ENCODE measurements at regions not wholly inside any gene's neighbourhood (a gene's known extent, or its start where the extent isn't known, plus 50 kb on each side); places are given as distances from the start of the nearest gene placed in this dataset.

DNA sequence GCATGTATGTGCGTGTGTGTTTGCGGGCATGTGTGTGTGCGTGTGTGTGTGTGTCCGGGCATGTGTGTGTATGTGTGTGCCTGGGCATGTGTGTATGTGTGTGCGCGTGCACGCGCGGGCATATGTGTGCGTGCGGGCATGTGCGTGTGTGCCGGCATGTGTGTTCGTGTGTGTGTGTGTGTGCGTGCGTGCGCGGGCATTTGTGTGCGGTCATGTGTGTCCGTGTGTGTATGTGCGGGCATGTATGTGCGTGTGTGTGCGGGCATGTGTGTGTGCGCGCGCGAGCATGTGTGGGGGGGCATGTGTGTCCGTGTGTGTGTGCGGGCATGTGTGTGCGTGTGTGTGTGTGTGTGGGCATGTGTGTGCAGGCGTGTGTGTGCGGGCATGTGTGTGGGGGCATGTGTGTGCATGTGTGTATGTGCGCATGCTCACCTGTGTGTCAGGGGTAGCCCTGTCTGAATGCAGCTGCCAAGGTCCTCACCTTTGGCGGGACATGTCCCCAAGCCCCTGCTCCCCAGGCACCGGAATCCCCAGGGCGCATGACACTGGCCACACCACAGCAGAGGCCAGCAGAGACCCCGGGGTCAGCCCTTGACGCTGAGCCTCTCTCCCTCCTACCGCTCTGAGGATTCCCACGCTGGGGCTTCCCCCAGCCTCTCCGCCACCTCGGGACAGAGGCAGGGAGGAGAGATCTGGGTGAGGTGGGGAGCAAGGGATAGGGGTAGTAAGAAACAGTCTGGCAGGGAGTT is 109.5 kb upstream of the NCOR2 start:
- DNase-seq (ENCODE audit: low read depth, low spot score) (no peak), ATAC-seq (no peak), FAIRE-seq (no peak)
- BruUV-seq (replicated peaks) = no TSS peak
- peaks cover 6% of the 10 kb centered on the region for H3K4me1 ChIP-seq (ENCODE audit: control insufficient read depth, insufficient read depth, low read length)
- SMC1A ChIA-PET (ENCODE audit: uncharacterized antibody, unreplicated experiment) = interaction anchor here (1.1 kb wide), 1 partner anchor 654 kb away, joined by 3 read pairs; no protein-coding TSS in a partner anchor
- no peaks in the 10 kb centered on the region for H3K79me2 ChIP-seq (ENCODE audit: control insufficient read depth, insufficient read depth, low read length)
- no peaks in the 10 kb centered on the region for H3K9me3 ChIP-seq (replicated peaks; ENCODE audit: control insufficient read depth, insufficient read depth, low read length)
- RAD21 ChIA-PET (ENCODE audit: unreplicated experiment) = no interaction called here
- no peak overlapping the region for H3K4me2 ChIP-seq (ENCODE audit: control insufficient read depth, insufficient read depth)
- 82% methylated on average over 42 of the region's 42 CpGs for WGBS (ENCODE audit: insufficient coverage, insufficient replicate concordance, low lambda C conversion rate, missing lambda C conversion rate)
- 0 out of 4 replicates have a peak, but pooled peaks cover 0 to 3% of the 10 kb centered on the region in 2 experiments for H3K27me3 ChIP-seq (replicated peaks in 1 of 2; ENCODE audit: control insufficient read depth in 2 of 2, insufficient read depth in 2 of 2, low read length in 1 of 2)
- POLR2A ChIA-PET = no interaction called here
- CTCF ChIA-PET = no interaction called here
- no peak overlapping the region for H2AFZ ChIP-seq (ENCODE audit: control insufficient read depth, low read depth, low read length)
- no peaks in the 10 kb centered on the region for H4K20me1 ChIP-seq (ENCODE audit: control insufficient read depth, insufficient read depth)
- no peaks in the 10 kb centered on the region for H3K36me3 ChIP-seq (ENCODE audit: control insufficient read depth in 2 of 2, insufficient read depth in 2 of 2, low read length in 1 of 2)
- in situ Hi-C loops (cut with MboI) = no loop called here
- H3K4me3 ChIP-seq = no peak overlapping the region
- TF ChIP-seq, protein P1, sequence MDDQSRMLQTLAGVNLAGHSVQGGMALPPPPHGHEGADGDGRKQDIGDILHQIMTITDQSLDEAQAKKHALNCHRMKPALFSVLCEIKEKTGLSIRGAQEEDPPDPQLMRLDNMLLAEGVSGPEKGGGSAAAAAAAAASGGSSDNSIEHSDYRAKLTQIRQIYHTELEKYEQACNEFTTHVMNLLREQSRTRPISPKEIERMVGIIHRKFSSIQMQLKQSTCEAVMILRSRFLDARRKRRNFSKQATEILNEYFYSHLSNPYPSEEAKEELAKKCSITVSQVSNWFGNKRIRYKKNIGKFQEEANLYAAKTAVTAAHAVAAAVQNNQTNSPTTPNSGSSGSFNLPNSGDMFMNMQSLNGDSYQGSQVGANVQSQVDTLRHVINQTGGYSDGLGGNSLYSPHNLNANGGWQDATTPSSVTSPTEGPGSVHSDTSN (IDR thresholded peaks at IDR 0.05; ENCODE audit: insufficient replicate concordance, low read depth, low read length) = peak; percentile 1
- peak; percentile 72; the same call in 1 of the 2 replicates for TF ChIP-seq PAX5 (IDR thresholded peaks at IDR 0.05; ENCODE audit: borderline replicate concordance, low read depth, low read length)
- TF ChIP-seq SUZ12 (IDR thresholded peaks at IDR 0.05; ENCODE audit: unreplicated experiment) = no peak
- TF ChIP-seq ETV6 (conservative IDR thresholded peaks at IDR 0.05 in 1 of 2, IDR thresholded peaks at IDR 0.05 in 1 of 2; ENCODE audit: borderline replicate concordance in 1 of 2, low read depth in 1 of 2) = no peak
- TF ChIP-seq JUND (IDR thresholded peaks at IDR 0.05; ENCODE audit: low read depth, low read length) = no peak
- TF ChIP-seq NR2C1 (IDR thresholded peaks at IDR 0.05) = no peak
- no peak overlapping the region for H3K9ac ChIP-seq (ENCODE audit: control insufficient read depth, insufficient read depth, low read length)
- H3K27ac ChIP-seq (ENCODE audit: control insufficient read depth, insufficient read depth) = no peak overlapping the region
- intact Hi-C loops (cut with micrococcal nuclease; ENCODE audit: unreplicated experiment) = no loop called here
